HL-60/S4 treated with phorbol 12-myristate 13-acetate at 8.2 ng/mL for 4 days and 3 days (cell line): ENCODE measurements at regions not wholly inside any gene's neighbourhood (a gene's known extent, or its start where the extent isn't known, plus 50 kb on each side); places are given as distances from the start of the nearest gene placed in this dataset.
"Not testable (repeated sequence)": the region's sequence is repeated elsewhere in the genome, so short reads cannot be mapped to it uniquely, and the experiment has no call there.

Experiments
- in situ Hi-C: fragments of 300-500 bp; cut with MboI; formaldehyde crosslinking; loops from 2 replicates; pipeline ENCODE4 v1.15.0; 2022; ENCODE audit warnings: low sequenced_read_pairs

- in situ Hi-C loops, result no loop called here
Observed at GRCh38 chr6:145272246-145272645, 463.1 kb downstream of the EPM2A start.

- in situ Hi-C loops, result no loop called here
Observed at GRCh38 chr6:145273136-145273535, 462.2 kb downstream of the EPM2A start.

- in situ Hi-C loops, result no loop called here
Observed at GRCh38 chr6:145274083-145274482, 461.2 kb downstream of the EPM2A start.

- in situ Hi-C loops, result no loop called here
Observed at GRCh38 chr6:145275019-145275418, 460.3 kb downstream of the EPM2A start.

- in situ Hi-C loops, result no loop called here
Observed at GRCh38 chr6:145275787-145276186, 459.5 kb downstream of the EPM2A start.

- in situ Hi-C loops, result no loop called here
Observed at GRCh38 chr6:145276756-145277155, 458.6 kb downstream of the EPM2A start.

GRCh38 chr6:145277358-145278086, 457.8 kb downstream of the EPM2A start:
- in situ Hi-C loops, result no loop called here

GRCh38 chr6:145278163-145278807, 457.0 kb downstream of the EPM2A start:
- in situ Hi-C loops, result no loop called here

GRCh38 chr6:145279551-145279950, 455.8 kb downstream of the EPM2A start:
- in situ Hi-C loops, result no loop called here

- in situ Hi-C loops, result no loop called here
Observed at GRCh38 chr6:145279993-145280392, 455.3 kb downstream of the EPM2A start.

- in situ Hi-C loops, result not testable (repeated sequence)
Observed at GRCh38 chr6:145283209-145283608, 452.1 kb downstream of the EPM2A start.

GRCh38 chr6:145283856-145284255, 451.5 kb downstream of the EPM2A start:
- in situ Hi-C loops, result no loop called here

- in situ Hi-C loops, result no loop called here
Observed at GRCh38 chr6:145286916-145287315, 448.4 kb downstream of the EPM2A start.

- in situ Hi-C loops, result no loop called here
Observed at GRCh38 chr6:145289573-145289972, 445.7 kb downstream of the EPM2A start.

- in situ Hi-C loops, result no loop called here
Observed at GRCh38 chr6:145290122-145290521, 445.2 kb downstream of the EPM2A start.

- in situ Hi-C loops, result no loop called here
Observed at GRCh38 chr6:145292066-145292465, 443.3 kb downstream of the EPM2A start.

- in situ Hi-C loops, result no loop called here
Observed at GRCh38 chr6:145294942-145295341, 440.4 kb downstream of the EPM2A start.

GRCh38 chr6:145295746-145296145, 439.6 kb downstream of the EPM2A start:
- in situ Hi-C loops, result no loop called here

- in situ Hi-C loops, result no loop called here
Observed at GRCh38 chr6:145305670-145306069, 429.6 kb downstream of the EPM2A start.

GRCh38 chr6:145306489-145306888, 428.8 kb downstream of the EPM2A start:
- in situ Hi-C loops, result no loop called here

- in situ Hi-C loops, result no loop called here
Observed at GRCh38 chr6:145309842-145310535, 425.3 kb downstream of the EPM2A start.

- in situ Hi-C loops, result no loop called here
Observed at GRCh38 chr6:145312481-145312880, 422.8 kb downstream of the EPM2A start.
